Erythroblast (primary cell): ENCODE measurements at regions not wholly inside any gene's neighbourhood (a gene's known extent, or its start where the extent isn't known, plus 50 kb on each side); places are given as distances from the start of the nearest gene placed in this dataset.

ENCODE experiments used
- GATA1 ChIP-seq: IDR thresholded peaks from 2 replicates; pipeline ENCODE4 v1.6.1; 2011; ENCODE audit warnings: low read depth, mild to moderate bottlenecking, control low read depth, low read length, moderate library complexity
- POLR2A ChIP-seq: IDR thresholded peaks from 2 replicates; pipeline ENCODE4 v1.6.1; 2011; ENCODE audit warnings: mild to moderate bottlenecking, low read length

GRCh38 chr2:239805043-239805329 is 220.2 kb downstream of the NDUFA10 start:
- TF ChIP-seq POLR2A = no peak
- no peak for TF ChIP-seq GATA1
